Vagina (tissue), 2 donors: ENCODE measurements at regions not wholly inside any gene's neighbourhood (a gene's known extent, or its start where the extent isn't known, plus 50 kb on each side); places are given as distances from the start of the nearest gene placed in this dataset.

Experiments
- DNase-seq, 2 donors: peaks; one replicate each; pipeline ENCODE4 v3.0.0-alpha.2; 2017; ENCODE audit errors: extremely low spot score in 2 of 2
- H3K27ac ChIP-seq: fragments of 200-600 bp; sonication (generic); one replicate; pipeline ENCODE4 v1.5.1; 2019
- H3K27me3 ChIP-seq: fragments of 200-600 bp; sonication (generic); one replicate; pipeline ENCODE4 v1.5.1; 2019
- H3K36me3 ChIP-seq, 2 donors: fragments of 200-600 bp; sonication (generic); one replicate each; pipeline ENCODE4 v1.5.1; 2017 to 2019
- H3K4me1 ChIP-seq: fragments of 200-600 bp; sonication (generic); one replicate; pipeline ENCODE4 v1.5.1; 2019
- H3K4me3 ChIP-seq, 2 donors: fragments of 200-600 bp; sonication (generic); 1 replicate in 1 of 2; 2 replicates in 1 of 2; pipeline ENCODE4 v1.5.1; 2016 to 2019
- H3K9me3 ChIP-seq: fragments of 200-600 bp; sonication (generic); one replicate; pipeline ENCODE4 v1.5.1; 2019
- CTCF ChIP-seq, 3 experiments: fragments of 450-650 bp in 2 of 3; fragments of 200-600 bp in 1 of 3; sonication (generic) in 1 of 3; IDR thresholded peaks; one replicate each; pipeline ENCODE4 v1.5.1; 2017 to 2019; ENCODE audit warnings: antibody characterized with exemption in 3 of 3, mild to moderate bottlenecking in 2 of 3, moderate library complexity in 2 of 3
- POLR2A ChIP-seq, 2 donors: fragments of 450-650 bp; IDR thresholded peaks; one replicate each; pipeline ENCODE4 v1.6.1; 2017; ENCODE audit warnings: antibody characterized with exemption in 2 of 2, mild to moderate bottlenecking in 2 of 2, moderate library complexity in 2 of 2
- POLR2AphosphoS5 ChIP-seq, 2 donors: sonication (generic); formaldehyde crosslinking; IDR thresholded peaks; one replicate each; pipeline ENCODE4 v1.9.0; 2017; ENCODE audit warnings: antibody characterized with exemption in 2 of 2, mild to moderate bottlenecking in 2 of 2, low read depth in 1 of 2; ENCODE audit not compliant: insufficient read depth in 1 of 2
- intact Hi-C: fragments of 100-400 bp; cut with DNase I; formaldehyde crosslinking; loops from one replicate; pipeline ENCODE4 v1.15.1; 2023

- no peaks in the 10 kb centered on the region for H3K9me3 ChIP-seq
- H3K36me3 ChIP-seq = no peaks in the 10 kb centered on the region
- intact Hi-C loops = no loop called here
- H3K27ac ChIP-seq = no peak overlapping the region
- no peak for TF ChIP-seq CTCF (IDR thresholded peaks at IDR 0.05)
- no peak for TF ChIP-seq POLR2A (IDR thresholded peaks at IDR 0.05)
- no peak for TF ChIP-seq POLR2AphosphoS5 (IDR thresholded peaks at IDR 0.05; ENCODE audit: insufficient read depth in 1 of 2, low read depth in 1 of 2)
- peaks cover 5% of the 10 kb centered on the region for H3K4me1 ChIP-seq
- no peak for DNase-seq
- H3K27me3 ChIP-seq = no peaks in the 10 kb centered on the region
- H3K4me3 ChIP-seq = no peak overlapping the region
Observed at GRCh38 chr6:147770221-147770620, 261.7 kb downstream of the SAMD5 start.

GRCh38 chr6:147772724-147773123, 264.2 kb downstream of the SAMD5 start:
- no peak for TF ChIP-seq CTCF (IDR thresholded peaks at IDR 0.05)
- no peak for TF ChIP-seq POLR2A (IDR thresholded peaks at IDR 0.05)
- no peak for TF ChIP-seq POLR2AphosphoS5 (IDR thresholded peaks at IDR 0.05; ENCODE audit: insufficient read depth in 1 of 2, low read depth in 1 of 2)
- intact Hi-C loops = no loop called here
- no peaks in the 10 kb centered on the region for H3K9me3 ChIP-seq

GRCh38 chr6:147774856-147775255, 266.4 kb downstream of the SAMD5 start:
- TF ChIP-seq CTCF (IDR thresholded peaks at IDR 0.05) (no peak), POLR2A (IDR thresholded peaks at IDR 0.05) (no peak), POLR2AphosphoS5 (IDR thresholded peaks at IDR 0.05; ENCODE audit: insufficient read depth in 1 of 2, low read depth in 1 of 2) (no peak)
- H3K27me3 ChIP-seq = no peaks in the 10 kb centered on the region
- H3K9me3 ChIP-seq = no peaks in the 10 kb centered on the region
- intact Hi-C loops = no loop called here
- no peaks in the 10 kb centered on the region for H3K36me3 ChIP-seq
- H3K4me1 ChIP-seq = no peaks in the 10 kb centered on the region
- H3K27ac ChIP-seq = no peak overlapping the region
- no peak for DNase-seq
- H3K4me3 ChIP-seq = no peak overlapping the region

More at GRCh38 chr6:147772724-147773123, 264.2 kb downstream of the SAMD5 start:
- DNase-seq = no peak
- Histone ChIP-seq H3K36me3 (no peaks in the 10 kb centered on the region), H3K27me3 (no peaks in the 10 kb centered on the region), H3K27ac (no peak overlapping the region), H3K4me1 (peaks cover 5% of the 10 kb centered on the region), H3K4me3 (no peak overlapping the region)

- H3K27me3 ChIP-seq = no peaks in the 10 kb centered on the region
- H3K9me3 ChIP-seq = no peaks in the 10 kb centered on the region
- TF ChIP-seq POLR2AphosphoS5 (IDR thresholded peaks at IDR 0.05; ENCODE audit: insufficient read depth in 1 of 2, low read depth in 1 of 2) = no peak
- no peak for TF ChIP-seq POLR2A (IDR thresholded peaks at IDR 0.05)
- TF ChIP-seq CTCF (IDR thresholded peaks at IDR 0.05) = no peak
- no peak overlapping the region for H3K27ac ChIP-seq
- intact Hi-C loops = no loop called here
- H3K36me3 ChIP-seq = no peaks in the 10 kb centered on the region
- H3K4me1 ChIP-seq = no peaks in the 10 kb centered on the region
- DNase-seq = no peak
- H3K4me3 ChIP-seq = no peak overlapping the region
Observed at GRCh38 chr6:147776631-147777213, 268.2 kb downstream of the SAMD5 start.

- no peaks in the 10 kb centered on the region for H3K27me3 ChIP-seq
- intact Hi-C loops = no loop called here
- DNase-seq = no peak
- H3K27ac ChIP-seq = no peak overlapping the region
- H3K36me3 ChIP-seq = no peaks in the 10 kb centered on the region
- no peaks in the 10 kb centered on the region for H3K9me3 ChIP-seq
- H3K4me3 ChIP-seq = no peak overlapping the region
- TF ChIP-seq CTCF (IDR thresholded peaks at IDR 0.05) = no peak
- TF ChIP-seq POLR2AphosphoS5 (IDR thresholded peaks at IDR 0.05; ENCODE audit: insufficient read depth in 1 of 2, low read depth in 1 of 2) = no peak
- TF ChIP-seq POLR2A (IDR thresholded peaks at IDR 0.05) = no peak
- no peaks in the 10 kb centered on the region for H3K4me1 ChIP-seq
Observed at GRCh38 chr6:147779624-147780023, 271.1 kb downstream of the SAMD5 start.
